Ramos (cell line): ENCODE measurements at regions not wholly inside any gene's neighbourhood (a gene's known extent, or its start where the extent isn't known, plus 50 kb on each side); places are given as distances from the start of the nearest gene placed in this dataset.
"Not testable (repeated sequence)": the region's sequence is repeated elsewhere in the genome, so short reads cannot be mapped to it uniquely, and the experiment has no call there.

Experiments
- in situ Hi-C: fragments of 300-500 bp; cut with MboI; formaldehyde crosslinking; loops from one replicate; pipeline ENCODE4 v1.14.3; 2022; ENCODE audit warnings: low sequenced_read_pairs; ENCODE audit not compliant: unreplicated experiment

DNA sequence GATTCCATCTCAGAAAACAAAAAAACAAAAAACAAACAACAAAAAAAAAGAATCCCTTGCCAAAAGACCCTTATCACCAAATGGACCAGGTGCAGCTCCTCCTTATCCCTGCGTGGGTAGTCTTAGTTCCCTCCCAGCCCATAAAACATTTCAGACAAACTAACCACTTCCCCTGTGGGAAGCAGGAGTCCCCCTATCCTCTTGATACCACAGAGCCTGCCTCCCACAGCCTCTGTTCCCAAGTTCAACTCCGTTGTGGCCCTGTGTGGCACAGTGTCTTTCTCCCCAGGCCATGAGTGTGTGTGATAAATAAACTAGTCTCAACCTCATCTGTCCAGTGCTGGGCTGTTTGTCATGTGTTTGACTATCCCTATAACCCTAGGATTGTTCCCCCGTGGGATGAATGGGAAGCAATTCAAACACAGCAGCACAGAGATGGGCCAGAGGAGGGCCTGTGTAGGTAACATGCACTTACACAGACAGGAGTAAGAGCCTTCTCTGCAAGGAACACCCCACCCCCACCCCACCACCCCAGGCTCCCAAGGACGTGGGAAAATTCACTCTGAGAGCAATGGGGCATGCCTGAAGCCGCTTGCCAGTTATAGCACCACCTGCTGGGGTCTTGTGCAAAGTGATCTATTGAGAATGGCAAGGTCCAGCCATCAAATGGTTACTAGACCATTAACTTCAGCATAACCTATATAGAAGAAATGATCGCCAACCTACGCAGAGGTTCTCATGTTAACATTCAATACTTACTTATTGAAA is 147.1 kb upstream of the GHITM start:
- in situ Hi-C loops = no loop called here

GRCh38 chr10:83994325-83994724 is 145.0 kb upstream of the GHITM start:
- in situ Hi-C loops = no loop called here

- in situ Hi-C loops = no loop called here
These were observed 143.5 kb upstream of the GHITM start for GRCh38 chr10:83995738-83996331.

DNA sequence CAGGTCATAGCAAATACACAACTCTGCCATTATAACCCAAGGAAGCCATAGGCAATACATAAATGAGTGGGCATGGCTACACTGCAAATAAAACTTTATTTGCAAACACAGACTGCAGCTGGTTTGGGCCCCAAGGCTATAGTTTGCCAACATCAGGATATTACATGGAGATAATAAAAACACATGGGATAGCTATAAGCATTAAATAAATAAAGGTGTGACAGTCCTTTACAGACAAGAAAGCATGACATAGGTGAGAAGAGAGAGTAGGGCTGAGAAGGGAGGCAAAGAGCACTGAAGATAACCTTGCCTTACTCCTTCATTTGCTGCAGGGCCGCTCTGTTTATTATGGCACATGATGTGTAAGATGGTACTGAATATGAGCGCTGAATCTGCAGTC is 135.1 kb upstream of the GHITM start:
- in situ Hi-C loops = no loop called here

DNA sequence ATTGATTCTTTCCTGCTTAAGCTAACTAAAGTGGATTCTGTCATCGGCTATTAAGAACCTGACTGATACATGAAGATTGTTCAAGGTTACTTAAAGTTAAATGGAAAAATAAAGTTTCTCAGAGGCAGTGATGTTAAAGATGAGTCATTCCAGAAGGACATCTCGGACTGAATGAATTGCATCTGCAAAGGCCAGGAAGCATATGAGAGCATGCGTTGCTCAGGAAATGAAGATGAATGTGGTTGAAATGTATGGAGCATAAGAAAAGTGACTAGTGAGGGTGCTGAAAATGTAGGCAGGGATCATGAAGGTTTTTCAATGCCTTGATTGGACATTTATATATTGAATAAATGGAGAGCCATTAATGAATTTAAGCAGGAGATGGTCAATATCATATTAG is 133.9 kb upstream of the GHITM start:
- in situ Hi-C loops = no loop called here

- in situ Hi-C loops = no loop called here
These were observed 131.8 kb upstream of the GHITM start for GRCh38 chr10:84007482-84007881.

DNA sequence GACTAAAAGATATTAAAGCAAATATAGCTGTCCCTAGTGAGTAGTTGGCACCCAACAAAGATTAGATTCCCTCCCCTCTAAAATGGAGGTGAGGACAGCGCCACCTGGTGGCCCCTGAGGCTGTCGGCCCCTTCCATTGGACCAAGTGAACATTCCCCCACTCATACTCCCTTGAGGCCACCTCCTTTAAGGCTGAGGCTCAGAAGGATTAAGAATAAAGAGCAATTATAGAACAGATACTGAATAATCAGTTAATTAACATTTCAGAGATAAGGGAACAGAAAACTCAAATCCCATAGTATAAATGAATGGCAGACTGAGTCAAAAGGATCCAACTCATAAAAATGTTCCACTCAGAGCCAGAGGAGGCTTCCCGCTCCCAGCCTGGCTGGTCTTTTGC is 130.4 kb upstream of the GHITM start:
- in situ Hi-C loops = no loop called here

- in situ Hi-C loops = no loop called here
These were observed 126.9 kb upstream of the GHITM start for GRCh38 chr10:84012431-84012830.

- in situ Hi-C loops = no loop called here
These were observed 126.4 kb upstream of the GHITM start for GRCh38 chr10:84012831-84013458.

GRCh38 chr10:84015877-84016595 is 123.3 kb upstream of the GHITM start:
- in situ Hi-C loops = no loop called here

DNA sequence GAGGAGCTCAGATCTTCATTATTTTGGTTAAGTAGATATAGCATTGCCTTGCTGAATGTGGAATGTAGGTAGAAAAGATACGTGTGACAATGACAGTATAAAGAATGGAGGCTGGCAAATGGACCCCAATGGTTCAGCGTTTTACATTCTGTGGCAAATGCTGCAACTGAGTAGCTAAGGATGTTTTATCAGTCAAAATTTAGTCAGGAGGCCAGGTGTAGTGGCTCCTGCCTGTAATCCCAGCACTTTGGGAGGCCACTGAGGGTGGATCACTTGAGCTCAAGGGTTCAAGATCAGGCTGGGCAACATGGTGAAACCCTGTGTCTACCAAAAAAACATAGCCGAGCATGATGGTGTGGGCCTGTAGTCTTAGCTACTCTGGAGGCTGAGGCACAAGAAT is 120.5 kb upstream of the GHITM start:
- in situ Hi-C loops = no loop called here

DNA sequence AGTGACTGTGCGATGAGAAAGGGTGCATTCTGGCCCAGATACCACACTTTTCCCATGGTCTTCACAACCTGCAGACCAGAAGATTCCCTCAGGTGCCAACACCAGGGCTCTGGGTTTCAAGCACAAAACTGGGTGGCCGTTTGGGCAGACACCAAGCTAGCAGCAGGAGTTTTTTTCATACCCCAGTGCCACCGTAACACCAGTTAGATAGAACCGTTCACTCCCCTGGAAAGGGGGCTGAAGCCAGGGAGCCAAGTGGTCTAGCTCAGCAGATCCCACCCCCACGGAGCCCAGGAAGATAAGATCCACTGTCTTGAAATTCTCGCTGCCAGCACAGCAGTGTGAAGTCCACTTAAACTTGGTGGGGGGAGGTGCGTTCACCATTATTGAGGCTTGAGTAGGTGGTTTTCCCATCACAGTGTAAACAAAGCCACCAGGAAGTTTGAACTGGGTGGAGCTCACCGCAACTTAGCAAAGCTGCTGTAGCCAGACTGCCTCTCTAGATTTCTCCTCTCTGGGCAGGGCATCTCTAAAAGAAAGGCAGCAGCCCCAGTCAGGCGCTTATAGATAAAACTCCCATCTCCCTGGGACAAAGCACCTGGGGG is 119.4 kb upstream of the GHITM start:
- in situ Hi-C loops = not testable (repeated sequence)

GRCh38 chr10:84026821-84027257 is 112.5 kb upstream of the GHITM start:
- in situ Hi-C loops = no loop called here

DNA sequence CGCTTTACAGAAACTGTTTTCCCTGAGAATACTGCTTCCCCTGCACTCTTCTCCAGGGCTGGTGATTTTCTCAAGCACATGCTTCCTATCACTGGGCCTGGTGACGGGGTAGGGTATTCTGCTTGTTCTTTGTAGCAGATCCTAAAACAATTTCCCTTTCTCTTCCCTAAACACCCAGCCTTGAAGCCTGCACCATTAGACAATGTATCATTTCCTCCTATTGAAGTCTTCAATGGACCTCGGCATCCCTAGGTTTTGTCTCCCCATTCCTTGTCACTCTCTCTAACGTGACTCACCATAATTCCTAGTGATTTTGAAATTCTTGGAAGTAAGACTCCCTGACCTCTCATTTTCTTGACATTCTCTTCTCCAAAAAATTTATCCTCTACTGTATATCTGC is 109.5 kb upstream of the GHITM start:
- in situ Hi-C loops = no loop called here

- in situ Hi-C loops = no loop called here
These were observed 101.3 kb upstream of the GHITM start for GRCh38 chr10:84038035-84038434.

DNA sequence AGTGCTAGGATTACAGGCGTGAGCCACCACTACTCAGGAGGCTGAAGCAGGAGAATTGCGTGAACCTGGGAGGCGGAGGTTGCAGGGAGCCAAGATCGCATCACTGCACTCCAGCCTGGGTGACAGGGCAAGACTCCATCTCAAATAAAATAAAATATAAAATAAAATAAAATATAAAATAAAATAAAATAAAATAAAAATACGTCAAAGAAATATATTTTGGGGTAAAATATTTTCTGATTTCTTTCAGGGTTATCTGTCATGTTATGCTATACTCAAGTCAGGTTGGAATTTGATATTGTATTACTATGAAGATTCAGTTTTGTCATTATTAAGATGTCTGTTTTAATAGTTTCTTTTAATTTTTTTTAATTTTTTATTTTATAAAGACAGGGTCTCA is 99.4 kb upstream of the GHITM start:
- in situ Hi-C loops = no loop called here

DNA sequence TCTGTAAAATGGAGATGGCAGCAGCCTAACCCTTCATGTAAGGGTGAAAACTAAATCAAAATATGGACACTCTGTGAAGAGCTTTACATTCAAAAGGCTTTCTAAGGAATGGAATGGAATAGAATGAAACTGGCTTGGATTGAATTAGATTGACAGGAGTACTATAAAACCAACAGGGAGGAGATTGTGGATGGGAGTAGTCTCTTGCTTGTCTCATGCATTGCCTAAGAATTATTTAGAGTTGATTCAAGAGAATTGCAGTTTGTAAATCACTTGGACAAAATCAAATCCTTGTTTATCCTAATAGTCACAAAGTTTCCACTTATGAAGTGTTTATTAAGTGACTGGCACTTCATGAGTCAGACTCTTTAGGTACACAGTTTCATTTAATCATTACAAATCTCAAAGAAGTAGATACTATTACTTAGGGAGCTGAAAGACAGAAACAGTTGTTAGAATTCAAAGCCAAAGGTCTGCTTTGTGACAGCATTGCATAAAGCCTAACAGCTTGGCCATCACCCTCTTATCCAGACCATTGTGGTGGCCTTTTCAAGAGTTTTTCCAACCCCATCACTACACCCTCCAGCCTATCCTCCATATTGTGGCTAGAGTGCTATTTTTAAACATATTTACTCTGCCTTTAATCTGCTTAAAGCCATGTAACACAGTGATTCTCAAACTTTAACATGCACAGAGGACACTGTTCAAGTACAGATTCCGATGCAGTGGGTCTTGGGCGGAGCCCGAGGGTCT is 91.9 kb upstream of the GHITM start:
- in situ Hi-C loops = no loop called here

DNA sequence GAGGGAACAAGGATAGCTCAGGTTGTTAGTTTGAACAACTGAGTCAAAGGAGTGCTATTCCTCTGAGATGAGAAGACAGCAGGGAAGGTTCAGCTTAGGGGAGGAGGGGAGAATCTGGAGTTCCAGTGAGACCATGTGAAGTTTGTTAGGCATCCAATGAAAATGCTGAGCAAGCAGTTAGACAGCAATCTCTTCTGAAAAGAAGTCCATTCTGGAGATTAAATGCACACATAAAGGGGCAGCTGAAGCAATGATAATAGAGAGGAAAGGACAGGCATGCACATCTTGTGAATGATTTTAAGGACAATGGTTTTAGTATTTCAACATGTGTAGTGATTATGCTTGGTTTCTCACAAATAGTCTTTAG is 89.7 kb upstream of the GHITM start:
- in situ Hi-C loops = no loop called here

GRCh38 chr10:84053626-84054025 is 85.7 kb upstream of the GHITM start:
- in situ Hi-C loops = no loop called here

GRCh38 chr10:84054743-84055142 is 84.6 kb upstream of the GHITM start:
- in situ Hi-C loops = no loop called here
